ENCODE measurements at regions not wholly inside any gene's neighbourhood (a gene's known extent, or its start where the extent isn't known, plus 50 kb on each side); places are given as distances from the start of the nearest gene placed in this dataset.
"Not testable (repeated sequence)": the region's sequence is repeated elsewhere in the genome, so short reads cannot be mapped to it uniquely, and the experiment has no call there.

DNA sequence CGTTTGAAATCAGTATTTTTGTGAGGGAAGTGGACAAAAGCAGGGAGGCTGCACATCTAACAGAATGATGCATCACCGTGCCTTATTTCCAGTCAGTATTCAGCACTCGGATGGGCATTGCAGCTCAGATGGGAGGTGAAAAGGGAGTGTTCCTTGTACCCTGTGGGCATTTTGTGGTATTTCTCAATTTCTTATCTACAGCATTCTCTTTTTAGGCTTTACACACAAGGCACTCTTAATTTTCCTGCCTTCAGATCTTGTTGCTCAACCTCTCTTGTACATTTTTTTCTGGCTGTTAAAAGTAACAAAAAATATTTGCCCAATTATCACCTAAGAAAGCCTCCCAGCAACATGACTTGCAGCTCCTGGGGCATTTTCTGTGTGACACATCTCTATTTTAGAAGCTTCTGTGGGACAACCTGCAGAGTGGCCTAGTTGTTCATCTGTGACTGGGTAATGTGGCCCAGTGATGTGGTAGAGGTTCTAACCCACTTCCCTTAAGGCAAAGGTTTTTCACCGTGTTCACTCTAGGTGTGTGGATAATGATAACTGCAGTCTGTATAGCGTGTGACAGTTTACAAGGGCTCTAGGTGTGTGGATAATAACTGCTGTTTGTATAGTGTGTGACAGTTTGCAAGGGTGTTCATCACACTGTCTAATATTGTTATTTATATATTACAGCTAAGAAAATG, 257.2 kb downstream of the PTGER3 start:
- 89% methylated on average over 5 of the region's 5 CpGs; no CpG with 5 or more reads in 1 of the 2 experiments for WGBS, 2 experiments (ENCODE audit: extremely low coverage in 1 of 2, insufficient coverage in 1 of 2, insufficient read length in 1 of 2, insufficient replicate concordance in 2 of 2, low coverage in 1 of 2, low lambda C conversion rate in 2 of 2, missing lambda C conversion rate in 1 of 2)
- no peak for DNase-seq (ENCODE audit: low read depth in 1 of 2, low spot score in 2 of 2)
- CTCF ChIA-PET (ENCODE audit: partially characterized antibody): no interaction called here

GRCh38 chr1:70795064-70795463, 252.6 kb downstream of the PTGER3 start:
- H3K9ac ChIP-seq (replicated peaks in 1 of 4; ENCODE audit: extremely low read depth in 1 of 4, low read depth in 3 of 4, low read length in 3 of 4); H3K79me2 ChIP-seq (ENCODE audit: control insufficient read depth in 1 of 2, insufficient read depth in 2 of 2, low read length in 2 of 2); H3K56ac ChIP-seq (replicated peaks; ENCODE audit: insufficient read length, low read depth, low read length); H3K27ac ChIP-seq (ENCODE audit: low read depth, low read length); H3K4me2 ChIP-seq (ENCODE audit: insufficient read depth in 1 of 2, low read depth in 2 of 2, low read length in 2 of 2); H2BK15ac ChIP-seq (ENCODE audit: low read length); H3K23me2 ChIP-seq (ENCODE audit: low read depth, low read length); FAIRE-seq; H4K20me1 ChIP-seq (replicated peaks in 1 of 2; ENCODE audit: control insufficient read depth in 1 of 2, insufficient read depth in 2 of 2, low read length in 2 of 2); H3K4me1 ChIP-seq (replicated peaks in 1 of 4; ENCODE audit: control insufficient read depth in 3 of 4, insufficient read depth in 4 of 4, low read length in 3 of 4); H3K9me3 ChIP-seq (ENCODE audit: insufficient read depth in 2 of 2, low read depth in 1 of 2, low read length in 1 of 2); H3K27me3 ChIP-seq (replicated peaks in 1 of 4; ENCODE audit: control insufficient read depth in 3 of 4, extremely low read depth in 1 of 4, insufficient read depth in 3 of 4, low read length in 3 of 4); H2BK120ac ChIP-seq (replicated peaks; ENCODE audit: low read depth, low read length); POLR2A ChIA-PET (ENCODE audit: partially characterized antibody); H3K23ac ChIP-seq (ENCODE audit: insufficient read length); H2BK20ac ChIP-seq (ENCODE audit: low read length); H3K79me1 ChIP-seq (ENCODE audit: low read depth, low read length); H2BK5ac ChIP-seq (ENCODE audit: low read depth, low read length); H3K18ac ChIP-seq (ENCODE audit: extremely low read depth, low read length); H3K4me3 ChIP-seq (ENCODE audit: extremely low read depth in 1 of 4, insufficient read depth in 2 of 4, low read depth in 3 of 4, low read length in 4 of 4); H3K36me3 ChIP-seq (ENCODE audit: control insufficient read depth in 2 of 4, insufficient read depth in 4 of 4, low read length in 3 of 4); H4K91ac ChIP-seq (replicated peaks; ENCODE audit: insufficient read length, low read length); H4K8ac ChIP-seq (ENCODE audit: extremely low read depth, insufficient read depth, low read length); H3K4ac ChIP-seq (replicated peaks; ENCODE audit: insufficient read length, low read depth, low read length); H2AFZ ChIP-seq (ENCODE audit: low read length); H4K5ac ChIP-seq (ENCODE audit: insufficient read length, low read depth, low read length); H3K14ac ChIP-seq (ENCODE audit: insufficient read length); DNase-seq (ENCODE audit: low read depth in 1 of 2, low spot score in 2 of 2); H2AK5ac ChIP-seq (ENCODE audit: low read depth, low read length); H2BK12ac ChIP-seq (ENCODE audit: low read depth, low read length): not testable (repeated sequence)
- CTCF ChIA-PET (ENCODE audit: partially characterized antibody): interaction anchor here (1.3 kb wide), 1 partner anchor 171 kb away, joined by 4 read pairs; no protein-coding TSS in a partner anchor
- WGBS, 2 experiments (ENCODE audit: extremely low coverage in 1 of 2, insufficient coverage in 1 of 2, insufficient read length in 1 of 2, insufficient replicate concordance in 2 of 2, low coverage in 1 of 2, low lambda C conversion rate in 2 of 2, missing lambda C conversion rate in 1 of 2): 100% methylated on average over 1 of the region's 1 CpG; no CpG with 5 or more reads in 1 of the 2 experiments

More for the DNA sequence above, 257.2 kb downstream of the PTGER3 start:
- Histone ChIP-seq H4K8ac (ENCODE audit: extremely low read depth, insufficient read depth, low read length) (no peak overlapping the region), H2BK15ac (ENCODE audit: low read length) (no peak overlapping the region), H3K4me2 (ENCODE audit: insufficient read depth in 1 of 2, low read depth in 2 of 2, low read length in 2 of 2) (no peak overlapping the region), H4K5ac (ENCODE audit: insufficient read length, low read depth, low read length) (no peak overlapping the region), H2AFZ (ENCODE audit: low read length) (no peak overlapping the region), H4K91ac (replicated peaks; ENCODE audit: insufficient read length, low read length) (no peak overlapping the region), H2BK120ac (replicated peaks; ENCODE audit: low read depth, low read length) (no peak overlapping the region), H3K23ac (ENCODE audit: insufficient read length) (no peak overlapping the region), H2BK5ac (ENCODE audit: low read depth, low read length) (no peak overlapping the region), H2BK20ac (ENCODE audit: low read length) (no peak overlapping the region), H3K23me2 (ENCODE audit: low read depth, low read length) (no peaks in the 10 kb centered on the region), H3K9ac (replicated peaks in 1 of 4; ENCODE audit: extremely low read depth in 1 of 4, low read depth in 3 of 4, low read length in 3 of 4) (no peak overlapping the region), H3K4me3 (ENCODE audit: extremely low read depth in 1 of 4, insufficient read depth in 2 of 4, low read depth in 3 of 4, low read length in 4 of 4) (no peak overlapping the region), H3K9me3 (ENCODE audit: insufficient read depth in 2 of 2, low read depth in 1 of 2, low read length in 1 of 2) (no peaks in the 10 kb centered on the region), H3K36me3 (ENCODE audit: control insufficient read depth in 2 of 4, insufficient read depth in 4 of 4, low read length in 3 of 4) (no peaks in the 10 kb centered on the region), H3K27me3 (replicated peaks in 1 of 4; ENCODE audit: control insufficient read depth in 3 of 4, extremely low read depth in 1 of 4, insufficient read depth in 3 of 4, low read length in 3 of 4) (no peaks in the 10 kb centered on the region), H3K27ac (ENCODE audit: low read depth, low read length) (no peak overlapping the region), H2BK12ac (ENCODE audit: low read depth, low read length) (no peak overlapping the region), H2AK5ac (ENCODE audit: low read depth, low read length) (no peak overlapping the region), H3K79me2 (ENCODE audit: control insufficient read depth in 1 of 2, insufficient read depth in 2 of 2, low read length in 2 of 2) (no peaks in the 10 kb centered on the region), H3K56ac (replicated peaks; ENCODE audit: insufficient read length, low read depth, low read length) (no peak overlapping the region), H3K14ac (ENCODE audit: insufficient read length) (no peak overlapping the region), H3K18ac (ENCODE audit: extremely low read depth, low read length) (no peak overlapping the region), H4K20me1 (replicated peaks in 1 of 2; ENCODE audit: control insufficient read depth in 1 of 2, insufficient read depth in 2 of 2, low read length in 2 of 2) (no peaks in the 10 kb centered on the region), H3K4me1 (replicated peaks in 1 of 4; ENCODE audit: control insufficient read depth in 3 of 4, insufficient read depth in 4 of 4, low read length in 3 of 4) (no peaks in the 10 kb centered on the region), H3K4ac (replicated peaks; ENCODE audit: insufficient read length, low read depth, low read length) (no peak overlapping the region), H3K79me1 (ENCODE audit: low read depth, low read length) (no peaks in the 10 kb centered on the region)
- FAIRE-seq: no peak
- POLR2A ChIA-PET (ENCODE audit: partially characterized antibody): no interaction called here
- no peak for TF ChIP-seq SIX5 (IDR thresholded peaks at IDR 0.05; ENCODE audit: low read depth, low read length)
